Keratinocyte (primary cell): ENCODE measurements at regions not wholly inside any gene's neighbourhood (a gene's known extent, or its start where the extent isn't known, plus 50 kb on each side); places are given as distances from the start of the nearest gene placed in this dataset.

Experiments used
- DNase-seq: peaks from one replicate; pipeline ENCODE4 v3.0.0-alpha.2; 2011; ENCODE audit warnings: low read depth, missing footprints, low spot score
- FAIRE-seq: peaks from 2 replicates; lab custom pipeline; 2011; peaks lifted over from hg19 to GRCh38; lab: Jason Lieb, UNC
- H2AFZ ChIP-seq: 2 replicates; pipeline ENCODE4 v1.6.0; 2012; ENCODE audit warnings: low read length, control low read depth, inconsistent platforms; ENCODE audit not compliant: control insufficient read depth
- H3K27ac ChIP-seq: 2 replicates; pipeline ENCODE4 v1.5.1; 2011; ENCODE audit warnings: low read length; ENCODE audit not compliant: control insufficient read depth, insufficient read depth
- H3K27me3 ChIP-seq: 3 replicates; pipeline ENCODE4 v1.6.0; 2011; ENCODE audit warnings: low read length; ENCODE audit not compliant: control insufficient read depth, insufficient read depth; ENCODE audit errors: extremely low read depth
- H3K36me3 ChIP-seq, 2 experiments: 2 replicates in 1 of 2; 3 replicates in 1 of 2; pipeline ENCODE4 v1.5.1; 2011; ENCODE audit warnings: low read length in 2 of 2, mild to moderate bottlenecking in 1 of 2; ENCODE audit not compliant: control insufficient read depth in 2 of 2, insufficient read depth in 2 of 2; ENCODE audit errors: extremely low read depth in 1 of 2
- H3K4me1 ChIP-seq: 3 replicates; pipeline ENCODE4 v1.5.1; 2011; ENCODE audit warnings: low read length; ENCODE audit not compliant: control insufficient read depth, insufficient read depth; ENCODE audit errors: extremely low read depth
- H3K4me2 ChIP-seq: 3 replicates; pipeline ENCODE4 v1.6.0; 2011; ENCODE audit warnings: low read depth, low read length; ENCODE audit not compliant: control insufficient read depth, insufficient read depth; ENCODE audit errors: extremely low read depth
- H3K4me3 ChIP-seq, 3 experiments: fragments of 200-600 bp in 1 of 3; sonication (generic) in 1 of 3; 2 replicates in 2 of 3; 3 replicates in 1 of 3; pipeline ENCODE4 v1.5.1; 2011 to 2016; ENCODE audit warnings: low read length in 3 of 3, mild to moderate bottlenecking in 3 of 3, control low read depth in 2 of 3, inconsistent platforms in 1 of 3, low read depth in 1 of 3, mixed read lengths in 1 of 3, mixed run types in 1 of 3, moderate library complexity in 1 of 3; ENCODE audit not compliant: control insufficient read depth in 2 of 3, insufficient read depth in 2 of 3; ENCODE audit errors: extremely low read depth in 1 of 3
- H3K79me2 ChIP-seq: 2 replicates; pipeline ENCODE4 v1.6.0; 2012; ENCODE audit warnings: low read length; ENCODE audit not compliant: control insufficient read depth, insufficient read depth
- H3K9ac ChIP-seq: 3 replicates; pipeline ENCODE4 v1.6.0; 2011; ENCODE audit warnings: low read length; ENCODE audit not compliant: control insufficient read depth, insufficient read depth; ENCODE audit errors: extremely low read depth
- H3K9me1 ChIP-seq: 3 replicates; pipeline ENCODE4 v1.6.0; 2011; ENCODE audit warnings: low read length; ENCODE audit not compliant: control insufficient read depth, insufficient read depth; ENCODE audit errors: extremely low read depth
- H3K9me3 ChIP-seq: 2 replicates; pipeline ENCODE4 v1.5.1; 2012; ENCODE audit warnings: low read depth, low read length; ENCODE audit not compliant: control insufficient read depth
- H4K20me1 ChIP-seq: 3 replicates; pipeline ENCODE4 v1.6.0; 2011; ENCODE audit warnings: low read length; ENCODE audit not compliant: control insufficient read depth, insufficient read depth; ENCODE audit errors: extremely low read depth
- CTCF ChIP-seq, 3 experiments: IDR thresholded peaks in 1 of 3; conservative IDR thresholded peaks in 1 of 3; optimal IDR thresholded peaks in 1 of 3; 2 replicates in 2 of 3; 3 replicates in 1 of 3; pipeline versions ENCODE3 to v1.5.1; 2011; ENCODE audit warnings: low read length in 3 of 3, mild to moderate bottlenecking in 3 of 3, moderate library complexity in 2 of 3, control low read depth in 1 of 3, inconsistent platforms in 1 of 3; ENCODE audit not compliant: insufficient read depth in 2 of 3; ENCODE audit errors: extremely low read depth in 1 of 3
- EZH2 ChIP-seq: IDR thresholded peaks from one replicate; pipeline ENCODE4 v1.6.1; 2012; ENCODE audit warnings: inconsistent platforms, mild to moderate bottlenecking, low read length, moderate library complexity
- dilution Hi-C: fragments of 300-500 bp; cut with MboI; formaldehyde crosslinking; loops from one replicate; pipeline ENCODE4 v1.7.0; 2020; ENCODE audit warnings: low sequenced_read_pairs; ENCODE audit not compliant: extremely low pct_ligation_motif_present

GRCh38 chr14:51167587-51168214, 72.3 kb upstream of the TMX1 start:
- Histone ChIP-seq H2AFZ (no peak overlapping the region), H3K27me3 (no peaks in the 10 kb centered on the region), H3K36me3 (no peaks in the 10 kb centered on the region), H3K79me2 (no peaks in the 10 kb centered on the region), H3K9me3 (no peaks in the 10 kb centered on the region), H3K9me1 (no peaks in the 10 kb centered on the region), H3K9ac (no peak overlapping the region), H3K4me2 (no peak overlapping the region), H3K4me1 (no peaks in the 10 kb centered on the region), H3K27ac (no peak overlapping the region), H3K4me3 (no peak overlapping the region), H4K20me1 (no peaks in the 10 kb centered on the region)
- FAIRE-seq (no peak), DNase-seq (no peak)
- TF ChIP-seq EZH2 (no peak), CTCF (optimal IDR thresholded peaks at IDR 0.05 in 1 of 3, IDR thresholded peaks at IDR 0.05 in 1 of 3, conservative IDR thresholded peaks at IDR 0.05 in 1 of 3; ENCODE audit: extremely low read depth in 1 of 3, insufficient read depth in 2 of 3, low read length in 3 of 3) (no peak)
- dilution Hi-C loops, result no loop called here

DNA sequence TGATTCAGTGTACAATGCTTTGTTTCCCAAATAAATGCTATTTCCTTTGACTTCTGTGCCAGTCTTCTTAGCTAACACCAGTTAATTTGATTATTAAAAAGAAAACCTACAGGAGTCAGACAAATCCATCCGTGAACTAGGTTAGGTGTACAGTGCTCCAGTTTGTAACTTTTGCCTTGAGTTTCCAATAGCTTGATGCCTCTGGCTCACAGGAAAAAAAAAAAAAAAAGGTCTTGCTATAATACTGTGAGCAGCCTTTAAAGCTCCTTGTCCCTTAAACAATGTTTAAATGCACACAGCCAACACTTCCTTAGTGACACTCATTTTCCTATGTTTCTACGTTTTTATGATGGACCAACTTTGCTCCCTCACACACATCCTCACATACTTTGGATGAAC, 71.8 kb upstream of the TMX1 start:
- dilution Hi-C loops, result no loop called here
- no peak overlapping the region for H3K27ac ChIP-seq
- H2AFZ ChIP-seq, result no peak overlapping the region
- DNase-seq, result no peak
- TF ChIP-seq EZH2, result no peak
- TF ChIP-seq CTCF (optimal IDR thresholded peaks at IDR 0.05 in 1 of 3, IDR thresholded peaks at IDR 0.05 in 1 of 3, conservative IDR thresholded peaks at IDR 0.05 in 1 of 3; ENCODE audit: extremely low read depth in 1 of 3, insufficient read depth in 2 of 3, low read length in 3 of 3), result no peak
- H3K9me3 ChIP-seq, result no peaks in the 10 kb centered on the region
- no peak for FAIRE-seq
- H3K9ac ChIP-seq, result no peak overlapping the region
- no peak overlapping the region for H3K4me3 ChIP-seq
- no peaks in the 10 kb centered on the region for H3K9me1 ChIP-seq
- no peaks in the 10 kb centered on the region for H3K79me2 ChIP-seq
- H3K4me1 ChIP-seq, result no peaks in the 10 kb centered on the region
- H4K20me1 ChIP-seq, result no peaks in the 10 kb centered on the region
- H3K27me3 ChIP-seq, result no peaks in the 10 kb centered on the region
- no peak overlapping the region for H3K4me2 ChIP-seq
- no peaks in the 10 kb centered on the region for H3K36me3 ChIP-seq
